ENCODE measurements at regions not wholly inside any gene's neighbourhood (a gene's known extent, or its start where the extent isn't known, plus 50 kb on each side); places are given as distances from the start of the nearest gene placed in this dataset.

DNA sequence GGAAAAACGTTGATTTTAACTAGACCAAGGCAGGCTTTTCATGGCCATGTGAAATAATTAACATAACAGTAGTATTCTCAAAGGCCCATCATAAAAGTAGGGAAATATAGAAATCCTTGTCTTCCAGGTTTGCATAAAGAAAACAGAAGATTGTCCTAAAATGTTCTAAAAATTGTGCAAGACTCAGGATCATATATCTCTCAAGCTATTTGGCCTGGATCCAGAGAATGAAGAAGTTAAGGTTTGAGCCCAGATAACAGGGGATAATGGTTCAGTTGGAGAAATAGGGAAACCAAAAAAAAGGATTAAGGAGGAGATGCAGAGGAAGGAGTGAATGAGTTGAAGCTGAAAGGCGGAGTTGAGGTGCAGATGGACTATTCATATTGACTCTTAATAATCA lies 555.5 kb upstream of the NR5A2 start:
- Histone ChIP-seq H3K4me3 (no peak overlapping the region), H3K36me3 (no peaks in the 10 kb centered on the region), H3K4me1 (no peaks in the 10 kb centered on the region), H3K27me3 (no peaks in the 10 kb centered on the region), H3K27ac (no peak overlapping the region), H3K9me3 (no peaks in the 10 kb centered on the region)
- DNase-seq: no peak
- intact Hi-C loops (cut with DNase I; ENCODE audit: low total_unique reads): no loop called here
- TF ChIP-seq, protein P1, sequence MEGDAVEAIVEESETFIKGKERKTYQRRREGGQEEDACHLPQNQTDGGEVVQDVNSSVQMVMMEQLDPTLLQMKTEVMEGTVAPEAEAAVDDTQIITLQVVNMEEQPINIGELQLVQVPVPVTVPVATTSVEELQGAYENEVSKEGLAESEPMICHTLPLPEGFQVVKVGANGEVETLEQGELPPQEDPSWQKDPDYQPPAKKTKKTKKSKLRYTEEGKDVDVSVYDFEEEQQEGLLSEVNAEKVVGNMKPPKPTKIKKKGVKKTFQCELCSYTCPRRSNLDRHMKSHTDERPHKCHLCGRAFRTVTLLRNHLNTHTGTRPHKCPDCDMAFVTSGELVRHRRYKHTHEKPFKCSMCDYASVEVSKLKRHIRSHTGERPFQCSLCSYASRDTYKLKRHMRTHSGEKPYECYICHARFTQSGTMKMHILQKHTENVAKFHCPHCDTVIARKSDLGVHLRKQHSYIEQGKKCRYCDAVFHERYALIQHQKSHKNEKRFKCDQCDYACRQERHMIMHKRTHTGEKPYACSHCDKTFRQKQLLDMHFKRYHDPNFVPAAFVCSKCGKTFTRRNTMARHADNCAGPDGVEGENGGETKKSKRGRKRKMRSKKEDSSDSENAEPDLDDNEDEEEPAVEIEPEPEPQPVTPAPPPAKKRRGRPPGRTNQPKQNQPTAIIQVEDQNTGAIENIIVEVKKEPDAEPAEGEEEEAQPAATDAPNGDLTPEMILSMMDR (IDR thresholded peaks at IDR 0.05): no peak

DNA sequence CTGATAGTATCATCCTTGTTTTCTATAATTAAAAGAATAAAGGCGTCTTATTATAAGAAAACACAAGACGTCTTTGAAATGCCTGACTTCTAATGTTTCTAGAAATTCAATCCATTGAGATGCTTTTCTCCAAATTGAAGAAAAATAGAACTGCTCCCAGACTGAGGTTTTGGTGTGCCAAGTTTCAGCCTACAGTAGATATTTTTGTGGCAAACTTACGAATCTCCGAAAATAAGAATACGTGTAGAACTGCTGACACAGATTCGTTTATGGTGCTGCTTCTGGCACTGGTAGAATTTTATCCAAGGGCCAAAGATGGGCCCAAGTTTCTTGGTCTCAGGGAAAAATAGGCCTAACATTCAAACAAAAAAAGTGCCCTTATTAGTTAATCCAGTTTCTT lies 554.5 kb upstream of the NR5A2 start:
- TF ChIP-seq, protein P1 (IDR thresholded peaks at IDR 0.05): no peak
- H3K27me3 ChIP-seq: no peaks in the 10 kb centered on the region
- H3K9me3 ChIP-seq: no peaks in the 10 kb centered on the region
- H3K4me3 ChIP-seq: no peak overlapping the region
- no peaks in the 10 kb centered on the region for H3K4me1 ChIP-seq
- intact Hi-C loops (cut with DNase I; ENCODE audit: low total_unique reads): no loop called here
- DNase-seq: no peak
- no peaks in the 10 kb centered on the region for H3K36me3 ChIP-seq
- H3K27ac ChIP-seq: no peak overlapping the region

- no peaks in the 10 kb centered on the region for H3K36me3 ChIP-seq
- intact Hi-C loops (cut with DNase I; ENCODE audit: low total_unique reads): no loop called here
These were observed 552.8 kb upstream of the NR5A2 start for GRCh38 chr1:199474738-199475137.

DNA sequence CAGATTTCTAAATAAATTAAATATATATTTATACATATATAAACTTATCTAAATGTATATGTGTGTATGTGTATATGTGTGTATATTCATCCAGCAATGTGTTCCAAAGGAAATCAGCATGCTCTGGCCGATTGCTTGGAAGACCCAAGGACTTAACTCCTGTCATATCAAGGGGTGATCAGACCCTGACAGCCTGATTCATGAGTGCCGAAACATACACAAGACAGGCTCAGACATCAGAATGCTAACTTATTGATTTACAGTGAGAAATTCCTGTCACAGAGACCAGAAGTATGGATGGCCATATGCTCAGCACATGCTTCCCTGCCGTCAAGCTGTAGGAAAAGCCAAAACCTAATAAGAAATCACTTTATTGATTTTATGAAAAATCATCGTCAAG lies 545.1 kb upstream of the NR5A2 start:
- Histone ChIP-seq H3K4me3 (no peak overlapping the region), H3K27me3 (no peaks in the 10 kb centered on the region), H3K9me3 (no peaks in the 10 kb centered on the region), H3K4me1 (no peaks in the 10 kb centered on the region), H3K36me3 (no peaks in the 10 kb centered on the region), H3K27ac (no peak overlapping the region)
- intact Hi-C loops (cut with DNase I; ENCODE audit: low total_unique reads): no loop called here
- TF ChIP-seq, protein P1 (IDR thresholded peaks at IDR 0.05): no peak
- no peak for DNase-seq

More at GRCh38 chr1:199474738-199475137, 552.8 kb upstream of the NR5A2 start:
- Histone ChIP-seq H3K27ac (no peak overlapping the region), H3K4me1 (no peaks in the 10 kb centered on the region), H3K4me3 (no peak overlapping the region), H3K9me3 (no peaks in the 10 kb centered on the region), H3K27me3 (no peaks in the 10 kb centered on the region)
- TF ChIP-seq, protein P1 (IDR thresholded peaks at IDR 0.05): no peak
- no peak for DNase-seq

GRCh38 chr1:199489594-199489993 lies 537.9 kb upstream of the NR5A2 start:
- no peaks in the 10 kb centered on the region for H3K4me1 ChIP-seq
- TF ChIP-seq, protein P1 (IDR thresholded peaks at IDR 0.05): no peak
- H3K27ac ChIP-seq: no peak overlapping the region
- intact Hi-C loops (cut with DNase I; ENCODE audit: low total_unique reads): no loop called here
- H3K36me3 ChIP-seq: no peaks in the 10 kb centered on the region
- peaks cover 0 to 11% (median 0%) of the 10 kb centered on the region in 3 donors for H3K9me3 ChIP-seq
- no peak for DNase-seq
- no peaks in the 10 kb centered on the region for H3K27me3 ChIP-seq
- H3K4me3 ChIP-seq: no peak overlapping the region

Data from tibial artery (tissue), 4 donors.